Mucosa of stomach (tissue), 1 donor: ENCODE measurements at regions not wholly inside any gene's neighbourhood (a gene's known extent, or its start where the extent isn't known, plus 50 kb on each side); places are given as distances from the start of the nearest gene placed in this dataset.
"Not testable (repeated sequence)": the region's sequence is repeated elsewhere in the genome, so short reads cannot be mapped to it uniquely, and the experiment has no call there.

ENCODE experiments used
- H3K27me3 ChIP-seq: one replicate; pipeline ENCODE4 v1.7.0; 2013; ENCODE audit warnings: mild to moderate bottlenecking, low read length; ENCODE audit not compliant: control insufficient read depth, insufficient read depth
- H3K36me3 ChIP-seq: one replicate; pipeline ENCODE4 v1.7.0; 2013; ENCODE audit warnings: low read length; ENCODE audit not compliant: control insufficient read depth, insufficient read depth
- H3K4me1 ChIP-seq: one replicate; pipeline ENCODE4 v1.7.0; 2013; ENCODE audit warnings: mild to moderate bottlenecking, low read length; ENCODE audit not compliant: control insufficient read depth, insufficient read depth
- H3K4me3 ChIP-seq: one replicate; pipeline ENCODE4 v1.7.0; 2013; ENCODE audit warnings: low read length
- H3K9ac ChIP-seq: one replicate; pipeline ENCODE4 v1.7.0; 2013; ENCODE audit warnings: mild to moderate bottlenecking, low read length, moderate library complexity
- H3K9me3 ChIP-seq: one replicate; pipeline ENCODE4 v1.7.0; 2013; ENCODE audit warnings: mild to moderate bottlenecking, low read length, moderate library complexity; ENCODE audit not compliant: control insufficient read depth
- donor health status: Pancreatic carcinoma.

GRCh38 chr20:48359692-48360341 lies 468.0 kb downstream of the PREX1 start:
- peaks cover 3% of the 10 kb centered on the region for H3K27me3 ChIP-seq
- no peak overlapping the region for H3K4me3 ChIP-seq
- H3K9ac ChIP-seq = no peak overlapping the region
- H3K36me3 ChIP-seq = no peaks in the 10 kb centered on the region
- H3K4me1 ChIP-seq = no peaks in the 10 kb centered on the region
- H3K9me3 ChIP-seq = no peaks in the 10 kb centered on the region

DNA sequence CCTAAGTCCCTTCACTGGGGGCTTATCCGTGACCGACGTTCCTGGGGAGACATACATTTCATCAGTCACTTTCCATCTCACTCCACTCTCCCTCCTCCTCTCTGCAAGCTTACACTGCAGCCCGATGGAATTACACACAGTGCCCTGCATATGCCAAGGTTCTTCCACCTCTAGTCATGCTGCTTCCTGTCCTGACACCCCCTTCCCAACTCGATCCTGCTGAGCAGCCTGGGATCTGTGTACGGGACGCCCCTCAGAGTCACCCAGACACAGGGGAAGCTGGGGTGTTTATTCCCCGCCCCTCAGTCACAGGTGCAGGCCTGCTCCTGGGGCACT lies 468.8 kb downstream of the PREX1 start:
- not testable (repeated sequence) for H3K27me3 ChIP-seq, H3K9ac ChIP-seq

GRCh38 chr20:48358176-48359054 lies 469.4 kb downstream of the PREX1 start:
- Histone ChIP-seq H3K4me1 (no peaks in the 10 kb centered on the region), H3K9ac (no peak overlapping the region), H3K36me3 (no peaks in the 10 kb centered on the region), H3K27me3 (peaks cover 3% of the 10 kb centered on the region), H3K9me3 (no peaks in the 10 kb centered on the region), H3K4me3 (no peak overlapping the region)

More for the DNA sequence above, 468.8 kb downstream of the PREX1 start:
- H3K4me3 ChIP-seq, H3K9me3 ChIP-seq, H3K4me1 ChIP-seq, H3K36me3 ChIP-seq: not testable (repeated sequence)

GRCh38 chr20:48357714-48358113 lies 470.1 kb downstream of the PREX1 start:
- Histone ChIP-seq H3K9ac (no peak overlapping the region), H3K4me3 (no peak overlapping the region), H3K36me3 (no peaks in the 10 kb centered on the region), H3K4me1 (no peaks in the 10 kb centered on the region), H3K27me3 (peaks cover 3% of the 10 kb centered on the region), H3K9me3 (no peaks in the 10 kb centered on the region)

DNA sequence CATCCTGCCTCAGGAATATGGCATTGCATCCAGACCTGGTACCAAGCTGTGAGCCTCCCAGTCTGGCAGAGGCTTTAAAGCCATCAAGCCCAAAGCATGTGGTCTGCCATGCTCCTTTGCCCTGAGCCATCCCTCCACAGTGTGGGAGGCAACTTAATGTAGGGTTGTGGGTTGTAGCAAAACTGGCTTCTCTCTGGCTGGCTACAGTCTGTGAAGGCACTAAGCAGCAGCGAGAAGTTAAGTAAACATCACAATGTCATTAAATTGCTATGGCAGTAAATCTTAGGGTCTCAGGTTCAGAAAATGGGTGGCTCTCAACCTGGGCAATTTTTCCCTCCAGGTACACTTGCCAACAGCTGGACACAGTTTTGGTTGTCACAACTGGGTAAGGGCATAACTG lies 472.9 kb downstream of the PREX1 start:
- Histone ChIP-seq H3K36me3 (no peaks in the 10 kb centered on the region), H3K27me3 (no peaks in the 10 kb centered on the region), H3K9me3 (no peaks in the 10 kb centered on the region), H3K9ac (no peak overlapping the region), H3K4me3 (no peak overlapping the region), H3K4me1 (no peaks in the 10 kb centered on the region)

DNA sequence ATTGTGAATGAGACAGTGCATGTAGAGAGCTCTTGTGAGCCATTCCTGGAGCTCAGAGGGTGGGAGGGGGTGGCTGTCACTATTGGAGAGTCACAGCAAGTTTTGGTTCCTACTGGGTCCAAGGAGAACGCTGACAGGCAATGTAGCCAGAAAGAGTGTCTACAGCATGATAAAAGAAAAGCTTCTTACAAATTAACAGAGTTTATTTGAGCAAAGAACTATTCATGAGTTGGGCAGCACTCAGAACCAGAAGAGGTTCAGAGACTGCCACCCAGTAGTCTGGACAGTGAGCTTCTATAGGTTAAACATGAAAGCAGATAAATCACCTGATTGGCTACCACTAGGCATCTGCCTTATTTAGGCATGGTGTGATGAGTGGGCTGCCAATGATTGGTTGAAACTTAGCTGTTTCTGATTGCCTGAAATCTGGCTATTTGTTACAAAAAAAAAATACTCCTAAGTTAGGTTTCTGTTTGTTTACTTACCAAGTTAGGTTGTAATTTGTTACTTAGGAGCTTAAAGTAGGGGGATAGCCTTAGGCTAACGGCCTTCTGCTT lies 473.4 kb downstream of the PREX1 start:
- Histone ChIP-seq H3K36me3 (no peaks in the 10 kb centered on the region), H3K4me1 (no peaks in the 10 kb centered on the region), H3K9me3 (no peaks in the 10 kb centered on the region), H3K9ac (no peak overlapping the region), H3K4me3 (no peak overlapping the region), H3K27me3 (no peaks in the 10 kb centered on the region)

DNA sequence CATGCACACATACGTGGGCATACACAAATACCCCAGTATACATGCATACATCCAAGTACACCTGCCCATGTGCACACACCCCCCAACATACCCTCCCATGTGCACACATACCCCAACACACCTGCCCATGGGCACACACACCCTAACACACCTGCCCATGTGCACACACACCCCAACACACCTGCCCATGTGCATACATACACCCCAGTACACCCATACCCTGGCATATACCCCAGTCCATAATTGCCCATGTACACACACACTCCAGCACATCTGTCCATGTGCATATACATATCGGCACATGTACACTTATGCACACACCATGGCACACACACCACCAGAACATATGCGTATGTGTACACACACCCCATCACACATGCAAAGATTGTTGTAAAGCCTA lies 475.2 kb downstream of the PREX1 start:
- no peaks in the 10 kb centered on the region for H3K27me3 ChIP-seq
- no peak overlapping the region for H3K9ac ChIP-seq
- no peaks in the 10 kb centered on the region for H3K36me3 ChIP-seq
- no peaks in the 10 kb centered on the region for H3K9me3 ChIP-seq
- no peaks in the 10 kb centered on the region for H3K4me1 ChIP-seq
- no peak overlapping the region for H3K4me3 ChIP-seq

GRCh38 chr20:48352042-48352441 lies 475.8 kb downstream of the PREX1 start:
- Histone ChIP-seq H3K4me1 (no peaks in the 10 kb centered on the region), H3K9ac (no peak overlapping the region), H3K4me3 (no peak overlapping the region), H3K27me3 (no peaks in the 10 kb centered on the region), H3K9me3 (no peaks in the 10 kb centered on the region), H3K36me3 (no peaks in the 10 kb centered on the region)

GRCh38 chr20:48350313-48350988 lies 477.3 kb downstream of the PREX1 start:
- Histone ChIP-seq H3K4me3 (no peak overlapping the region), H3K27me3 (no peaks in the 10 kb centered on the region)

GRCh38 chr20:48349656-48350055 lies 478.1 kb downstream of the PREX1 start:
- H3K4me3 ChIP-seq = no peak overlapping the region
- no peak overlapping the region for H3K9ac ChIP-seq
- no peaks in the 10 kb centered on the region for H3K36me3 ChIP-seq
- no peaks in the 10 kb centered on the region for H3K27me3 ChIP-seq
- no peaks in the 10 kb centered on the region for H3K4me1 ChIP-seq
- no peaks in the 10 kb centered on the region for H3K9me3 ChIP-seq

More at GRCh38 chr20:48350313-48350988, 477.3 kb downstream of the PREX1 start:
- Histone ChIP-seq H3K36me3 (no peaks in the 10 kb centered on the region), H3K9me3 (no peaks in the 10 kb centered on the region), H3K9ac (no peak overlapping the region), H3K4me1 (no peaks in the 10 kb centered on the region)

- no peak overlapping the region for H3K9ac ChIP-seq
- no peaks in the 10 kb centered on the region for H3K4me1 ChIP-seq
- H3K4me3 ChIP-seq = no peak overlapping the region
- no peaks in the 10 kb centered on the region for H3K36me3 ChIP-seq
- no peaks in the 10 kb centered on the region for H3K9me3 ChIP-seq
- H3K27me3 ChIP-seq = no peaks in the 10 kb centered on the region
Measured at GRCh38 chr20:48348022-48348421, 479.8 kb downstream of the PREX1 start.
